OCI-LY7 (cell line): ENCODE measurements at regions not wholly inside any gene's neighbourhood (a gene's known extent, or its start where the extent isn't known, plus 50 kb on each side); places are given as distances from the start of the nearest gene placed in this dataset.

Source experiments
- EZH2phosphoT487 ChIP-seq: fragments of 200-600 bp; sonication (generic); IDR thresholded peaks from 2 replicates; pipeline ENCODE4 v1.6.1; 2018; ENCODE audit warnings: low read depth, borderline replicate concordance, mild to moderate bottlenecking, mixed run types, antibody characterized with exemption, low read length, moderate library complexity, mixed read lengths
- TF ChIP-seq, protein P1 (sequence below): fragments of 200-600 bp; sonication (generic); conservative IDR thresholded peaks from 2 replicates; pipeline ENCODE4 v1.5.1; 2014; ENCODE audit warnings: mild to moderate bottlenecking, antibody characterized with exemption, low read length, moderate library complexity, mixed read lengths

DNA sequence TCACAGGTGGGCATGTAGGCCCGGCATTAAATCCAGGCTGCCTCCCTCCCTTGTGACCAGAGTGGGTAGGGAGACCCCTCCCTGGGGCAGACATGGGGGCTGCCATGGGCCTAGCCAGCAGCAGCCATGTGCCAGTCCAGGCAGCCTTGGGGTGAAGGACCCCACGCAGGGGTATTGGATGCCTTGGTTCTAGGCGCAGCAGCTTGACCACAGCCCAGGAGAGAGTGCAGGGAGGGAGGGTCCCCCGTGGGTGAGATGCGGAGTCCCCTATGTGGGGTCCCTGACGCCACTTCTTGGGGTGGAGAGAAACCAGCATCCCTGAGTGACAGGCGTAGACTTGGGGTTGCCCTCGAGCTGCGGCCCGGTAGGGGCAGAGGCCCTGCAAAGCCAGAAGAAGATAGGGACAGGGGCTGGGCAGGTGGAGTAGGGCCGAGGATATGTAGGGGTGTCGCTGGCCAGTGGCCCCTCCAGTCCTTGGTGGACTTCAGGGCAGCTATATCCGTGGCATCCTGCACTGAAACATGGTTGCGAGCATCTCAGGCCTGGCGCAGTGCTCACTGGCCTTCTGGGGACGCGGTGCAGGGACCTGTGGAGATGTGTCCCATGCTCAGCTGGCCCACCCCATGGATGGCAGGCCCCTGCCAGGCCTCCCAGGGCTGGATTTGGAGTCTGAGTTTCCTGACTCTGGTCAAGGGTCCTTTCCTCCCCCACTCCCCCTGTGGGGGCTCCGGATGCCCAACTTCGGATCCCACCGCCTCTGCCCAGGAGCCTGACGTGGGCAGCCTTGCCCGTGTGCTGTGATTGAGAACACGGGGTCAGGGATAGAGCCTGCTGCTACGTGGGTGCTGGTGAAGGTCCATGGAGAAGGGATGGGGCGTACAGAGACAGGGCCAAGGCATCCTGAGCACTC is 1179.8 kb downstream of the BRD1 start:
- TF ChIP-seq, protein P1, sequence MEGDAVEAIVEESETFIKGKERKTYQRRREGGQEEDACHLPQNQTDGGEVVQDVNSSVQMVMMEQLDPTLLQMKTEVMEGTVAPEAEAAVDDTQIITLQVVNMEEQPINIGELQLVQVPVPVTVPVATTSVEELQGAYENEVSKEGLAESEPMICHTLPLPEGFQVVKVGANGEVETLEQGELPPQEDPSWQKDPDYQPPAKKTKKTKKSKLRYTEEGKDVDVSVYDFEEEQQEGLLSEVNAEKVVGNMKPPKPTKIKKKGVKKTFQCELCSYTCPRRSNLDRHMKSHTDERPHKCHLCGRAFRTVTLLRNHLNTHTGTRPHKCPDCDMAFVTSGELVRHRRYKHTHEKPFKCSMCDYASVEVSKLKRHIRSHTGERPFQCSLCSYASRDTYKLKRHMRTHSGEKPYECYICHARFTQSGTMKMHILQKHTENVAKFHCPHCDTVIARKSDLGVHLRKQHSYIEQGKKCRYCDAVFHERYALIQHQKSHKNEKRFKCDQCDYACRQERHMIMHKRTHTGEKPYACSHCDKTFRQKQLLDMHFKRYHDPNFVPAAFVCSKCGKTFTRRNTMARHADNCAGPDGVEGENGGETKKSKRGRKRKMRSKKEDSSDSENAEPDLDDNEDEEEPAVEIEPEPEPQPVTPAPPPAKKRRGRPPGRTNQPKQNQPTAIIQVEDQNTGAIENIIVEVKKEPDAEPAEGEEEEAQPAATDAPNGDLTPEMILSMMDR: no peak
- TF ChIP-seq EZH2phosphoT487: no peak
